Muscle layer of duodenum (tissue), 2 donors: ENCODE measurements at regions not wholly inside any gene's neighbourhood (a gene's known extent, or its start where the extent isn't known, plus 50 kb on each side); places are given as distances from the start of the nearest gene placed in this dataset.

Experiments
- H3K27ac ChIP-seq: one replicate; pipeline ENCODE4 v1.7.0; 2013; ENCODE audit warnings: mild to moderate bottlenecking, low read length
- H3K27me3 ChIP-seq: one replicate; pipeline ENCODE4 v1.7.0; 2013; ENCODE audit warnings: low read depth, mild to moderate bottlenecking, control low read depth, low read length
- H3K36me3 ChIP-seq, 2 donors: one replicate each; pipeline ENCODE4 v1.7.0; 2013; ENCODE audit warnings: low read length in 2 of 2, control low read depth in 1 of 2, mild to moderate bottlenecking in 1 of 2; ENCODE audit not compliant: insufficient read depth in 2 of 2, control insufficient read depth in 1 of 2
- H3K4me1 ChIP-seq, 2 donors: one replicate each; pipeline ENCODE4 v1.7.0; 2013; ENCODE audit warnings: low read length in 2 of 2, mild to moderate bottlenecking in 2 of 2, control low read depth in 1 of 2, moderate library complexity in 1 of 2; ENCODE audit not compliant: insufficient read depth in 2 of 2, control insufficient read depth in 1 of 2
- H3K4me3 ChIP-seq, 2 donors: one replicate each; pipeline ENCODE4 v1.7.0; 2013; ENCODE audit warnings: low read length in 2 of 2, low read depth in 1 of 2, mild to moderate bottlenecking in 1 of 2
- H3K9me3 ChIP-seq, 2 donors: one replicate each; pipeline ENCODE4 v1.7.0; 2013; ENCODE audit warnings: low read length in 2 of 2, control low read depth in 1 of 2, mild to moderate bottlenecking in 1 of 2; ENCODE audit not compliant: control insufficient read depth in 1 of 2
- donor health status: healthy.

- H3K4me3 ChIP-seq, result no peak overlapping the region
- H3K27ac ChIP-seq, result no peak overlapping the region
- H3K27me3 ChIP-seq, result no peaks in the 10 kb centered on the region
- H3K36me3 ChIP-seq, result no peaks in the 10 kb centered on the region
- H3K4me1 ChIP-seq, result peaks cover 0 to 8% of the 10 kb centered on the region in 2 donors
- H3K9me3 ChIP-seq, result no peaks in the 10 kb centered on the region
Measured at GRCh38 chr1:81670286-81670685, 130.4 kb upstream of the ADGRL2 start.

- H3K36me3 ChIP-seq, result no peaks in the 10 kb centered on the region
- no peak overlapping the region for H3K27ac ChIP-seq
- no peaks in the 10 kb centered on the region for H3K27me3 ChIP-seq
- no peaks in the 10 kb centered on the region for H3K9me3 ChIP-seq
- H3K4me1 ChIP-seq, result peaks cover 0 to 8% of the 10 kb centered on the region in 2 donors
- H3K4me3 ChIP-seq, result no peak overlapping the region
Measured at GRCh38 chr1:81666586-81666985, 134.1 kb upstream of the ADGRL2 start.

GRCh38 chr1:81664341-81664740 is 136.4 kb upstream of the ADGRL2 start:
- no peaks in the 10 kb centered on the region for H3K36me3 ChIP-seq
- no peaks in the 10 kb centered on the region for H3K9me3 ChIP-seq
- no peak overlapping the region for H3K27ac ChIP-seq
- no peaks in the 10 kb centered on the region for H3K4me1 ChIP-seq
- H3K4me3 ChIP-seq, result no peak overlapping the region
- no peaks in the 10 kb centered on the region for H3K27me3 ChIP-seq

- H3K36me3 ChIP-seq, result no peaks in the 10 kb centered on the region
- no peak overlapping the region for H3K4me3 ChIP-seq
- H3K4me1 ChIP-seq, result no peaks in the 10 kb centered on the region
- no peaks in the 10 kb centered on the region for H3K9me3 ChIP-seq
- no peak overlapping the region for H3K27ac ChIP-seq
- H3K27me3 ChIP-seq, result no peaks in the 10 kb centered on the region
Measured at GRCh38 chr1:81662913-81663526, 137.7 kb upstream of the ADGRL2 start.

- Histone ChIP-seq H3K36me3 (no peaks in the 10 kb centered on the region), H3K4me1 (no peaks in the 10 kb centered on the region), H3K27me3 (no peaks in the 10 kb centered on the region), H3K9me3 (no peaks in the 10 kb centered on the region), H3K4me3 (no peak overlapping the region), H3K27ac (no peak overlapping the region)
Measured at GRCh38 chr1:81660286-81660685, 140.4 kb upstream of the ADGRL2 start.

- Histone ChIP-seq H3K9me3 (no peaks in the 10 kb centered on the region), H3K4me3 (no peak overlapping the region), H3K27me3 (no peaks in the 10 kb centered on the region), H3K27ac (no peak overlapping the region), H3K4me1 (peaks cover 0 to 3% of the 10 kb centered on the region in 2 donors), H3K36me3 (no peaks in the 10 kb centered on the region)
Measured at GRCh38 chr1:81654657-81655056, 146.1 kb upstream of the ADGRL2 start.

- H3K4me1 ChIP-seq, result peaks cover 0 to 3% of the 10 kb centered on the region in 2 donors
- no peak overlapping the region for H3K27ac ChIP-seq
- no peaks in the 10 kb centered on the region for H3K27me3 ChIP-seq
- H3K9me3 ChIP-seq, result no peaks in the 10 kb centered on the region
- H3K36me3 ChIP-seq, result no peaks in the 10 kb centered on the region
- no peak overlapping the region for H3K4me3 ChIP-seq
Measured at GRCh38 chr1:81654147-81654546, 146.6 kb upstream of the ADGRL2 start.

- H3K27me3 ChIP-seq, result no peaks in the 10 kb centered on the region
- H3K9me3 ChIP-seq, result no peaks in the 10 kb centered on the region
- H3K27ac ChIP-seq, result no peak overlapping the region
- peaks cover 0 to 3% of the 10 kb centered on the region in 2 donors for H3K4me1 ChIP-seq
- H3K4me3 ChIP-seq, result no peak overlapping the region
- no peaks in the 10 kb centered on the region for H3K36me3 ChIP-seq
Measured at GRCh38 chr1:81650776-81651175, 150.0 kb upstream of the ADGRL2 start.

- Histone ChIP-seq H3K27ac (no peak overlapping the region), H3K36me3 (no peaks in the 10 kb centered on the region), H3K4me1 (no peaks in the 10 kb centered on the region), H3K27me3 (no peaks in the 10 kb centered on the region), H3K4me3 (no peak overlapping the region), H3K9me3 (no peaks in the 10 kb centered on the region)
Measured at GRCh38 chr1:81635816-81636215, 164.9 kb upstream of the ADGRL2 start.

GRCh38 chr1:81634294-81634693 is 166.4 kb upstream of the ADGRL2 start:
- no peak overlapping the region for H3K27ac ChIP-seq
- no peaks in the 10 kb centered on the region for H3K27me3 ChIP-seq
- no peaks in the 10 kb centered on the region for H3K4me1 ChIP-seq
- H3K4me3 ChIP-seq, result no peak overlapping the region
- no peaks in the 10 kb centered on the region for H3K36me3 ChIP-seq
- H3K9me3 ChIP-seq, result no peaks in the 10 kb centered on the region

- Histone ChIP-seq H3K36me3 (no peaks in the 10 kb centered on the region), H3K4me3 (no peak overlapping the region), H3K27me3 (no peaks in the 10 kb centered on the region), H3K9me3 (no peaks in the 10 kb centered on the region), H3K4me1 (no peaks in the 10 kb centered on the region), H3K27ac (no peak overlapping the region)
Measured at GRCh38 chr1:81619156-81619555, 181.6 kb upstream of the ADGRL2 start.

GRCh38 chr1:81618376-81618775 is 182.4 kb upstream of the ADGRL2 start:
- H3K4me3 ChIP-seq, result no peak overlapping the region
- no peaks in the 10 kb centered on the region for H3K36me3 ChIP-seq
- H3K27ac ChIP-seq, result no peak overlapping the region
- no peaks in the 10 kb centered on the region for H3K4me1 ChIP-seq
- H3K9me3 ChIP-seq, result no peaks in the 10 kb centered on the region
- no peaks in the 10 kb centered on the region for H3K27me3 ChIP-seq
